Adrenal gland (tissue), 9 donors: ENCODE measurements at regions not wholly inside any gene's neighbourhood (a gene's known extent, or its start where the extent isn't known, plus 50 kb on each side); places are given as distances from the start of the nearest gene placed in this dataset.

ENCODE experiments used
- DNase-seq, 7 donors: peaks; one replicate each; pipeline ENCODE4 v3.0.0-alpha.2; 2019 to 2020
- H3K27ac ChIP-seq, 5 donors: fragments of 200-600 bp; sonication (generic) in 4 of 5; 1 replicate in 3 of 5; 2 replicates in 2 of 5; pipeline versions ENCODE4 v1.5.1 to v1.8.0; 2016 to 2020; ENCODE audit warnings: mild to moderate bottlenecking in 1 of 5
- H3K27me3 ChIP-seq: fragments of 200-600 bp; 2 replicates; pipeline ENCODE4 v1.8.0; 2021
- H3K36me3 ChIP-seq, 2 donors: fragments of 200-600 bp; replicated peaks in 1 of 2; 1 replicate in 1 of 2; 2 replicates in 1 of 2; pipeline versions ENCODE4 v1.5.1 to v1.8.0; 2018 to 2022
- H3K4me1 ChIP-seq, 2 donors: fragments of 200-600 bp; replicated peaks in 1 of 2; 1 replicate in 1 of 2; 2 replicates in 1 of 2; pipeline versions ENCODE4 v1.5.1 to v1.8.0; 2018 to 2021
- H3K4me3 ChIP-seq, 4 donors: fragments of 200-600 bp; sonication (generic) in 3 of 4; one replicate each; pipeline ENCODE4 v1.5.1; 2016 to 2018
- H3K9me3 ChIP-seq, 3 donors: fragments of 200-600 bp; sonication (generic) in 1 of 3; replicated peaks in 1 of 3; 1 replicate in 2 of 3; 2 replicates in 1 of 3; pipeline versions ENCODE4 v1.5.1 to v1.8.0; 2016 to 2021
- CTCF ChIP-seq, 6 experiments: fragments of 450-650 bp in 4 of 6; fragments of 200-600 bp in 2 of 6; sonication (generic) in 1 of 6; IDR thresholded peaks; 1 replicate in 5 of 6; 2 replicates in 1 of 6; pipeline versions ENCODE4 v1.5.1 to v1.8.0; 2016 to 2021; ENCODE audit warnings: antibody characterized with exemption in 6 of 6, mild to moderate bottlenecking in 2 of 6, moderate library complexity in 1 of 6
- POLR2A ChIP-seq, 2 donors: fragments of 450-650 bp; IDR thresholded peaks; one replicate each; pipeline ENCODE4 v1.6.1; 2017; ENCODE audit warnings: antibody characterized with exemption in 2 of 2, mild to moderate bottlenecking in 2 of 2, moderate library complexity in 1 of 2
- WGBS, 4 donors: extraction: QIAGEN DNeasy Blood & Tissue Kit in 2 of 4; methylation state at CpG; one replicate each; pipeline versions ENCODE4 v1.1.5 to v1.1.7; 2013 to 2017; 5-methylcytosine and 5-hydroxymethylcytosine counted together
- intact Hi-C, 2 donors: fragments of 100-400 bp; cut with DNase I; formaldehyde crosslinking; loops; one replicate each; pipeline versions ENCODE4 v1.14.1 to v1.15.0; 2022 to 2023
- donor health status: healthy with polysubstance abuse.
- donor health status: Bipolar disorder and iron deficiency.
- donor health status: DM: yes; HTN: yes; CAD: no.
- donor health status: DM: no; HTN: no; CAD: no.
- donor health status: DM: no; HTN: no; CAD: no.

- H3K27me3 ChIP-seq: no peaks in the 10 kb centered on the region
- H3K4me3 ChIP-seq: no peak overlapping the region
- H3K36me3 ChIP-seq: no peaks in the 10 kb centered on the region
- intact Hi-C loops: no loop called here
- WGBS, 4 donors: 22 to 36% (median 26%) methylated on average over 12 to 13 of the region's 13 CpGs
- no peak overlapping the region for H3K27ac ChIP-seq
- H3K9me3 ChIP-seq: no peaks in the 10 kb centered on the region
- H3K4me1 ChIP-seq: no peaks in the 10 kb centered on the region
- DNase-seq: peak in 5 of 7 donors; percentile 7 to 52 (median 21)
- no peak for TF ChIP-seq POLR2A (IDR thresholded peaks at IDR 0.05)
- TF ChIP-seq CTCF (IDR thresholded peaks at IDR 0.05): peak in 1 of 6 experiments; percentile 12
Measured at GRCh38 chr4:166501941-166502382, 628.9 kb downstream of the TLL1 start.

GRCh38 chr4:166502660-166503059 is 629.6 kb downstream of the TLL1 start:
- WGBS, 4 donors: 75 to 96% (median 84%) methylated on average over 2 to 9 of the region's 9 CpGs
- TF ChIP-seq CTCF (IDR thresholded peaks at IDR 0.05): no peak
- TF ChIP-seq POLR2A (IDR thresholded peaks at IDR 0.05): no peak
- Histone ChIP-seq H3K4me3 (no peak overlapping the region), H3K36me3 (no peaks in the 10 kb centered on the region), H3K9me3 (no peaks in the 10 kb centered on the region), H3K27me3 (no peaks in the 10 kb centered on the region), H3K4me1 (no peaks in the 10 kb centered on the region), H3K27ac (no peak overlapping the region)
- no peak for DNase-seq
- intact Hi-C loops: no loop called here

- intact Hi-C loops: no loop called here
- no peaks in the 10 kb centered on the region for H3K9me3 ChIP-seq
Measured at GRCh38 chr4:166506051-166506450, 633.0 kb downstream of the TLL1 start.

GRCh38 chr4:166512267-166512666 is 639.2 kb downstream of the TLL1 start:
- intact Hi-C loops: no loop called here
- no peak for DNase-seq
- TF ChIP-seq POLR2A (IDR thresholded peaks at IDR 0.05) (no peak), CTCF (IDR thresholded peaks at IDR 0.05) (no peak)
- Histone ChIP-seq H3K36me3 (no peaks in the 10 kb centered on the region), H3K9me3 (no peaks in the 10 kb centered on the region), H3K4me3 (no peak overlapping the region), H3K27me3 (no peaks in the 10 kb centered on the region), H3K4me1 (no peaks in the 10 kb centered on the region), H3K27ac (no peak overlapping the region)
- WGBS, 4 donors: 75 to 84% (median 79%) methylated on average over 5 of the region's 5 CpGs

More at GRCh38 chr4:166506051-166506450, 633.0 kb downstream of the TLL1 start:
- Histone ChIP-seq H3K4me1 (no peaks in the 10 kb centered on the region), H3K27ac (no peak overlapping the region), H3K36me3 (no peaks in the 10 kb centered on the region), H3K4me3 (no peak overlapping the region), H3K27me3 (no peaks in the 10 kb centered on the region)
- WGBS, 4 donors: 59 to 72% (median 65%) methylated on average over 3 of the region's 3 CpGs
- DNase-seq: no peak
- TF ChIP-seq POLR2A (IDR thresholded peaks at IDR 0.05): no peak
- no peak for TF ChIP-seq CTCF (IDR thresholded peaks at IDR 0.05)
